GM12874 (cell line): ENCODE measurements at regions not wholly inside any gene's neighbourhood (a gene's known extent, or its start where the extent isn't known, plus 50 kb on each side); places are given as distances from the start of the nearest gene placed in this dataset.

Experiments used
- TF ChIP-seq, protein P1 (sequence below): IDR thresholded peaks from 2 replicates; pipeline ENCODE4 v1.5.1; 2011; ENCODE audit warnings: low read depth, mild to moderate bottlenecking, control low read depth, low read length, moderate library complexity; ENCODE audit not compliant: insufficient read depth

GRCh38 chr2:217270485-217271121, 410.7 kb upstream of the TNP1 start:
- TF ChIP-seq, protein P1, sequence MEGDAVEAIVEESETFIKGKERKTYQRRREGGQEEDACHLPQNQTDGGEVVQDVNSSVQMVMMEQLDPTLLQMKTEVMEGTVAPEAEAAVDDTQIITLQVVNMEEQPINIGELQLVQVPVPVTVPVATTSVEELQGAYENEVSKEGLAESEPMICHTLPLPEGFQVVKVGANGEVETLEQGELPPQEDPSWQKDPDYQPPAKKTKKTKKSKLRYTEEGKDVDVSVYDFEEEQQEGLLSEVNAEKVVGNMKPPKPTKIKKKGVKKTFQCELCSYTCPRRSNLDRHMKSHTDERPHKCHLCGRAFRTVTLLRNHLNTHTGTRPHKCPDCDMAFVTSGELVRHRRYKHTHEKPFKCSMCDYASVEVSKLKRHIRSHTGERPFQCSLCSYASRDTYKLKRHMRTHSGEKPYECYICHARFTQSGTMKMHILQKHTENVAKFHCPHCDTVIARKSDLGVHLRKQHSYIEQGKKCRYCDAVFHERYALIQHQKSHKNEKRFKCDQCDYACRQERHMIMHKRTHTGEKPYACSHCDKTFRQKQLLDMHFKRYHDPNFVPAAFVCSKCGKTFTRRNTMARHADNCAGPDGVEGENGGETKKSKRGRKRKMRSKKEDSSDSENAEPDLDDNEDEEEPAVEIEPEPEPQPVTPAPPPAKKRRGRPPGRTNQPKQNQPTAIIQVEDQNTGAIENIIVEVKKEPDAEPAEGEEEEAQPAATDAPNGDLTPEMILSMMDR = no peak

- TF ChIP-seq, protein P1 = no peak
These were observed 410.0 kb upstream of the TNP1 start for GRCh38 chr2:217269701-217270484.

GRCh38 chr2:217268978-217269377, 409.1 kb upstream of the TNP1 start:
- TF ChIP-seq, protein P1 = no peak

DNA sequence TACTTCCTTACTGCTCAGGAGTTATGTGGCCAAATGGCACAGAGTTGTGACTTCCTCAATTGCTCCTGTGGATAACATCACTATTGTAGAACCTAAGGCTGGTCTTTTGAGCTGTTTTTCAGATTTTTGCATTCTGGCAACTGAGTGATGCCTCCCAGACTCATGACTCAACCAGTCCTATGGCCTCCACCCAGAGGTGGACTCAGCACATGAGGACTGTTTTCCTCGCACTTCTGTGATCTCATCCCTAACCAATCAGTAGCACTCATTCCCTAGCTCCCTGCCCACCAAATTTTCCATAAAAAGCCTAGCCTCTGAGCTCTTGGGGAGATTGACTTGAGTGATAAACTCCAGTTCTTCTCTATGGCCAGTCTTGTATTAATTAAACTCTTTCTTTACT, 407.9 kb upstream of the TNP1 start:
- TF ChIP-seq, protein P1 = no peak

DNA sequence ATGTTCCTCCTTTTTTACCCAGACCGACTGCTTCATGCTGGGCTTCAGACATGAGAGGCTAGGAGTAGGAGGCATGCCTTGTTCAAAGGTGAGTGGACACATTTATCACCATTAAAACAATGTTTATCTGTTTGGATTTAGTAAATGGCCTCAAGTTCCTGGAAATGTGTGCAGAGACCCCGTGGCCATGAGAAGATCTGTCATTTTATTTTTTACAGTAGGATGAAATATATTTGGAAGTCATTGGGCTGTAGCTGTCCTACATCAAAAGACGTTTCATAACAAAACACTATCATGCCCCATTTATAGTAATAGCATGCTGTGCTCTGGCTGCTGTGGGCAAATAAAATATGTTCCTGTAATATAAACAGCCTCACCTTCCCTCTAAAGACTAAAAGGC, 403.9 kb upstream of the TNP1 start:
- TF ChIP-seq, protein P1 = no peak

GRCh38 chr2:217262911-217263310, 403.0 kb upstream of the TNP1 start:
- TF ChIP-seq, protein P1 = no peak

DNA sequence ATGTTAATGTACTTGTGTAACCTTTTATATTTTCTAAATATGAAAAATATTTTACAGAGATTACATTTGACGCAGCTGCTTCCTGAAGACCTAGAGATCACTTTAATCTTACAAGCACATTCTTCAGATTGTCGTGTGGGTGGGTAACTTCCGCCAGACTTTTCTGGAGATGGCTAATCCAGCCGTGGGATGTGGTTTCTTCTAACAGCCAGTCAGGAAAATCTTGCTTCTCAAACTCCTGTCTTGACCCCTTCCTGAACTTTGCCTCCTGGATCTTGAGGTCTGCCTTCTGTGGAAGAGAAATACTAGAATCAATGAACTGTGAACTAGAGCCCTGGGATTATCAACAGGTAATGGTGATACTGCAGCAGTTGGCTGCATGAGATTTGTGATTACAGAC, 401.6 kb upstream of the TNP1 start:
- TF ChIP-seq, protein P1 = no peak
